Cerebellar cortex (tissue), 1 donor: ENCODE measurements at regions not wholly inside any gene's neighbourhood (a gene's known extent, or its start where the extent isn't known, plus 50 kb on each side); places are given as distances from the start of the nearest gene placed in this dataset.
A peak's percentile ranks its signal among the peaks of the same experiment; 100 is the strongest.

Source experiments
- DNase-seq: peaks from one replicate; pipeline ENCODE4 v3.0.0-alpha.2; 2015; ENCODE audit warnings: low spot score

DNA sequence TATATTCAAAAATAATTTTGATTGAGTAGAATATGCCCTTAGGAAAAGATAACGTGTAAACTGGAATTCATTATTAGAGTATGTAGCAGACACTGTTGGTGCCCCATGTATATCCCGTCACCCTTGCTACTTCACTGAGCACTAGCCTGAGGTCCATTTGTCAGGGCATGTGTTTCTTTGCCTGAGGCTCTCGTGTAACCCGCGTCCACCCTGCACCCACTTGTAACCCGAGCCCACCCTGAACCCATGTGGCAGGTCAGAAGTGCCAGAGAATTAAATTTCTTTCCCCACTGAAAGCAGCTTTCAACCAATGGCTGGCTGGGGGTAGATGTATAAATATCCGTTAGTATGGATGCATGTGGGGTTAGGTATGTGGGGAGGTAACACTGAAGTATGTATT, 474.2 kb upstream of the ZNF385D start:
- DNase-seq = no peak

DNA sequence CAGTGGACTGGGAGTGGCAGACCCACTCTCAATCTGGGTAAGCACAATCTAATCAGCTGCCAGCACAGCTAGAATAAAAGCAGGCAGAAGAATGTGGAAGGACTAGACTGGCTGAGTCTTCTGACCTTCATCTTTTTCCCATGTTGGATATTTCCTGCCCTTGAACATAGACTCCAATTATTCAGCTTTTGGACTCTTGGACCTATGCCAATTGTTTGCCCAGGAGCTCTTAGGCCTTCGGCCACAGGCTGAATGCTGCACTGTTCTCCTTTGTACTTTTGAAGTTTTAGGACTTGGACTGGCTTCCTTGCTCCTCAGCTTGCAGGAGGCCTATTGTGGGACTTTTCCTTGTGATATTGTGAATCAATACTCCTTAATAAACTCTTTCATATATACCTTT, 477.7 kb upstream of the ZNF385D start:
- DNase-seq = no peak

DNA sequence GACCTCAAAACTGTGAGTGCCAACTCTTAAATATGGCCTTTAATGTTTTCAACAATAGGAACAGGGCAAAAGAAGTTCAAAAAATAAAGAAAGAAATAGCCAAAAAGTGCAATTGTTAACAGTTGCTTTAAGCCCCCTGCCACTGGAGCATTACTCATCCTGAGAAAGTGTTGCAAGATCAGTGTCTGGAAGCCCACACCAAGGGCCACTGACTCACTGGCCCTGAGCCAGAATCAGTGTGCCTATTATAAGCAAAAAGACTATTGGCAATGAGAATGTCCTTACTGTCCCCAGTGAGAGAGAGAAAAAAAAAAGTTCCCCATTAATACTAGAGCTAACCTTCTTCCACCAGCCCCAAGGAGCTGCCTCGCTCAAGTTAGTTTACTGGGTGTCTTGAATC, 480.1 kb upstream of the ZNF385D start:
- no peak for DNase-seq

DNA sequence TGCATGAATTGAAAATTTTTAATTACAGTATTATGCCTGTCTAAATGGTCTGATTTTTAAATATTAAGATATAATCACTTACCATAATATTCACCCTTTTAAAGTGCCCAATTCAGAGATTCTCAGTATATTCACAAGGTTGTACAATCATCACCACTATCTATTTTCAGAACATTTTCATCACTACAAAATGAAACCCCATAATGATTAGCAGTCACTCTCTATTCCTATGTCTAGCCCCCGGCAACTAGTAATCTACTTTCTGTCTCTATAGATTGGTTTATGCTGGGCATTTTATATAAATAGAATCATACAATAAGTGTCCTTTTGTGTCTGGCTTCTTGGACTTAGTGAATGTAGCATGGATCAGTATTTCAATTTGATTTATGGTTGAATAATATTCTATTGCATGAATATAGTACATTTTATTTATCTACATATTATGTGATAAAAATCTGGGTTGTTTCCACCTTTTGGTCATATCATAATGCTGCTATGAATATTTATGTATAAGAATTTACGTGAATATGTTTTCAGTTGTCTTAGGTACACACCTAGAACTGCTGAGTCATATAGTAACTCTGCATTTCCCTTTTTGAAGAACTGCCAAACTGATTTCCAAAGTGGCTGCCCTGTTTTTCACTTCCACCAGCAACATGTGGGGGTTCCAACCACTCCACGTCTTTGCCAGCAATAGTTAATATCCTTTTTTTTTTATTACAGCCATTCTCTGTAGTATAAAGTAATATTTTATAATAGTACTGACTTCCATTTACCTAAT, 485.7 kb upstream of the ZNF385D start:
- no peak for DNase-seq

DNA sequence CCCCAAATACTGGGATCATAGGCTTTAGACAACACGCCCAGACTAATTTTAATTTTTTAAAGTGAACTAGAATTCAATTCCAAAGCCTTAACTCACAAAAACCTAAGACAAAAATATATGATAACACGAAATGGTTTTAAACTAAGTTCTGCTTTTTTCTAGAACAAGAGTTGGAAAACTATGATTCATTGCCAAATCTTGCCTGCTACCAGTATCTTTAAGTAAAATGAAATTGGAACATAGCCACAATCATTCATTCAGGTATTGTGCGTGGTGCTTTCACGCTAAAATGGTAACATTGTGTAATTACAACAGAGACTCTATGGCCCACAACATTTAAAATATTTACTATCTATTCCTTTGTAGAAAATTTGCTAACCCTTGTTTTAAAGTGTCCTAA, 488.0 kb upstream of the ZNF385D start:
- DNase-seq = no peak

DNA sequence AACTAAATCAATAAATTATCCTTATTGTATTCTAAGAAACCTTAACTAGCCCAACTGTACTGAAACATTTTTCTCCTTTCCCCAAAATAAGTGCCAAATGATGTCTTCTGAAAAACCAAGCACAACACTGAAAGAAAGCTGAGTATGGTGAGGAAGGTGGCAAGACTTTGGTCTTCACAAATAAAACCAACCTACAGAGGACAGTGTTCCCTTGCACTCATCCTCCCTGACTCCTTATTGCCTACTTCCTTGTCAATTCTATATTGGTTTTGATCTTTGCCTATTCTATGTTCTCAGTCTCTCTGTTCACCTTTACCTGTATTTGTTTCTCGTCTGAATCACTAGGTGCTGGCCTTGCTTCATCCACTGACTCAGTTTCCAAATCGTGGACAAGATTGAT, 490.1 kb upstream of the ZNF385D start:
- no peak for DNase-seq

DNA sequence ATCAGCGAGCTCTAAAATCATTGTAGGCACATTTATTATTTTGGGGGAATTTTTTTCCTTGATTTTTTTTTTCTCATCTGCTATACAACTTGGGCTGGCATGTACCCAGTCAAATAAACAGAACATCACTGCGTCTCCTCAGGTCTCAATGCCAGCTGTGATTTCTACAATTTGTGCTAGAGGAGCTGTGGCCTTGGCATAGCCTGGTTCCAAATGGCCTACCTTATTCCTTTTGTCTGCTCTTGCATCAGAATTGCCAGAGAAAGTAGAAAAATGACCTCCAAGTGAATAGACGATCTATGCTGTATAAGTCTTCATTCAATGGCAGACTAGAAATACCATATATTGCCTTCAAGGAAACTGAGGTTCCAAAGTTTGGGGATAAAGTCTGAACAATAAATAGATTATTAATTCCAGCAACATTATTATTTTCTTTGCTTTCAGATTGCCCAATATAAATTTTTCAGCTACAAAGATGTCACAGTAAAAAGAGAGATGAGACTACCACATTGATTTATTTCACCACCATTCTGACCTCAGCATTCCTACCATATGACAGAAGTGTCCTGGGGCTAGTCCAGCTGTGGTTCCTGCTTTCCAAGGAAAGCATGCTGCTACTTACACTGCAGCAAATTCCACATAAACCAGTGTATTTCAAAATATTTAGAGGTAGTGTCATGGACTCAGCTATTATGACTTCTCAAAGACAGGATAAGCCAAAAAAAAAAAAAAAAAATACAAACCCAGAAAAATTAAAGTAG, 493.9 kb upstream of the ZNF385D start:
- no peak for DNase-seq

DNA sequence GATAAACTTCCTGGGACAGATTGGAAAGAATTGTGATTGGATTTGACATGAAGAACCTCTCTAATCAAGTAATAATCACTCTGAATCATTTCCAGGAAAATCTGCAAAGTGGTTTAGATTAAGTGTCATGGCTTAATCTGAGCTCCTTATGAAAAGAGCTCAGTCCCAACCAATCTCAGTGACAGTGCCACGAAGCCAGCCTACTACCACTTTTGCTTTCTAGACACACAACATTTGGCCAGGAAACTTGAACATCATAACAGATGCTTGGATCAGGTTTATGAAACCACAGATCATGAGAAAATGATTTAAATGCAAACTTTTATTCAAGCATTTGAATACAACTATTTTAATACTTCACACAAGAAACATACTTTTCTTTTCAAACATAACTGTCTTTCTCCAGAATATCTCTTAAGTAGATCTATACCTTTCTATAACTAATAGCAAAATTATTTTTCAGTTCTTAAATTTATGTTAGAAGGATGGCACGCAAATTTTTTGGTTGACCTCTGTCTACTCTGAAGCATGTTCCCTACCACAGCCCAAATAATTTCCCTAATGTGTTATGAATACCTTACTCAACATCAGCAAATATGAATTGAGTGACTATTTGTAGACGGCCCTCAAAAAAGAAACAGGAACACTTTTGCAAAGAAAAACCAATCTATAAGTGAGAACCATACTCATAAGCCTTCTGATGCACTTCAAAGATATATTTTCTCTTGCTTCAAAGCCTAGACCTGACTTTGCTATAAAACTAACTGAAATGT, 495.0 kb upstream of the ZNF385D start:
- no peak for DNase-seq

DNA sequence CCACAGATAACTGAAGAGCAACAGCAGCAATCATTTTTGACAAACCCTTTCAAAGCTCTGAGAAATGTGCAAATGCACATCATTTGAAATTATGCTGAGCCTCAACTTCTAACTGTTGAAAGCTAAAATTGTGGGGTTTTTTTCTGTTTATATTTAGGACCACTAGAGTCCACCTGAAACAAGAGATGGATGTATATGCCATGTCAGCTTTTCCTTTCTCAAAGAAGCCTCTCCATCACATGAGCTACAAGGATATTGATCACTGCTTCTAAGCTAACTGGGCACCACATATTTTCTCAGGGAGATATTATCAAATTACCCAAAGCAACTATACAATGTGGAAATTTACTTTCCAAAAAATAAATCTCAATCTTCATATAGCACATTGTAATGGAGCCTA, 498.6 kb upstream of the ZNF385D start:
- DNase-seq = no peak

DNA sequence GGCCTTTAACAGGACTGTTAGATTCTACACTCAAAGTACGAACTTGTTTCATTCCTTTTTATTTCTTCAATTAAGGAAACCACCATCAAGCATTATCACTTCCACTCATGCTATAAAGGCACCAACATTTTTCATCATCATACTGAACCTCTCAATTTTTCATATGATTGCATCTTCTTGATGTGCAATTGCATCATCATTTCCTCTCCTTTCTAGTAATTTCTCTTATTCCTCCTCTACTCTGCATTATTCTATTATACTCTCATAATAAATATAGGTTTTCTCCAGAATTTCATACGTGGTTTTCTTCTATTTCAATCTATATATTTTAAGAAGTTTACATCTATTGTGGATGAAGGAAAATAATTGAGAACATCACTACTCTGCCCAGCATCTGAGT, 506.2 kb upstream of the ZNF385D start:
- no peak for DNase-seq

DNA sequence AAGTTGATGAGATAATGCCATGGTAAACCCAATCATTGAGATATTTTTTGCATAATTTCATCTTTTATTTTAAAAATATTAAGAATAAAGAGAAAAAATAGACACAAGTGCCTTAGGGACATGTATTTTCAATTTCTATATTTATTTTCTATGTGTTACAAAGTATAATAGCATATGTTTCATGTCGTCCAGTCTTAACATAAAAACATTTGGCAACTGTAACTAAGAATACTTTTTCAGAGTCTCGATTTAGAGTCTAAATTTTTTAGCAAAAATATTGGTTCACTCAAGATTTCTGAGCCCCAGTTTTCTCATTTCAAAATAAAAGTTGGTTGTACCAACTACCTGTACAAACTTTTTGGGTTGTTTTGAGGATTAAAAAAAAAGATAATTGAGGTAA, 511.4 kb upstream of the ZNF385D start:
- DNase-seq = no peak

DNA sequence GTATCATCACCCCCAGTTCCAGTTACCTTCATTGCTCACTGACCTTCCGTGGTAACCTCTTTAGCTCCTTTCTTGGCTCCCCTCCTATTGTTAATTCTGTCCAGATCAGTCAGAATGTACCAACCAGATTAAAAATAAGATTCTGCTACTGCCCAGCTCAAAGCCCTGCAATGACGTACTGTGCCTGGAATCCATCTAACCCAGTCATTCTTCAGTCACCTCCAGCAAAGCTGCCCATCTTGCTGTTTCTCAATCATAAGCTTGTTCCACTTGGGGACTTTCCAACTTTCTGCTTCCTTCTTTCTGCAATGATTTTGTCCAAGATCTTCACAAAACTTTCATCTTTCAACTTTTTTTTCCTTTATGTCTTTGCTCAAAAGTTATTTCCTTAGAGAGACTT, 512.0 kb upstream of the ZNF385D start:
- no peak for DNase-seq

DNA sequence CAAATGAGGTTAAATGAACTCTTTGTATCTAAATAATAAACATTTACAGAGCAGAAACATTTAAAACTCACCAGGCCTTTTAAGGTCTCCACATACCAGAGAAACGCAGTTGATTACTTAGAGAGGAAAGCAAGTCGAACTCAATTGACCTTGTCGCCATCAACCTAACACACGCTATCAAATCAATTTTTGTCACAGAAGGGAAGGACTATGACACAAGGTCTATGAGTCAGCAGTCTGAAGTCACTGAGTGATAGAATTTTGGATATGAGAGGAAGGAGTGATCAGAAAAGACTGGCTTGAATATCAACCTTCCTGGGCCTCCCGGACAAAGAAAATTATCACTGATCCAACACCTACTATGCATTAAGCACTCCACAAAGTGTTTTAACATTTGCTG, 514.4 kb upstream of the ZNF385D start:
- DNase-seq = no peak

DNA sequence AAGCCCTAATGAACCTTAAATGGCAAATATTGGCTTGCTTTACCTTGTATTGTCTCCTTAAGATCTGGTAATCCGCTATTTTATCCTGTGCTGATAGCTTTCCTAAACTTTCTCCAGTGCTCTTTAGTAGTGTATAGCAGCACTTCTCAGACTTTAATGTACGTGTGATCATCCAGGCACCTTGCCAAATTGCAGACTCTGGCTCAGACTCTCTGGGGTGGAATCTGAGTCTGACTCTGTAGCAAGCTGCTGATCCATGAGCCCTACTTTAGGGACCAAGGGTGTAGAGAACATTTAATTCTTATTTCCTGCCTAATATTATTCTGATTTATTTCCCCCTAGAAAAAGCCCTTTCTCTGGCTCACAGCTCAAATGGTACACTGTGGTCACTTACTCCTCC, 518.8 kb upstream of the ZNF385D start:
- DNase-seq = peak; percentile 53

DNA sequence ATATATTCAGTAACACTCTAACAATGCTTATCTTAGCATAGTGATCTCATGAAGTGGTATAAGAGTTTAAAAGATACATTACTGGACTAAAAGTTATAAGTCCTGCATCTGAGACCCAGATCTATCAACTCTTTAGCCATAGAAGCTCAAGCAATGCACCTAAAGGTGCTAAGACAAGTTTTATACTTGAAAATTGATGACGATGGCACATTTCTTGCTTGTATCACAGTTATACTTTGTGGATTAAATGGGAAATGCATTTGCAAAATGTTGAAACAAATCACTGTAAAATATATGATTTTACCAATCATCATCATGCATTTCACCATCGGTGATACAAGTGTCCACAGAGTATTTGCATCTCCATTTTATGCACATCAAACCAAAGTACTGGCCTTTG, 525.3 kb upstream of the ZNF385D start:
- no peak for DNase-seq

DNA sequence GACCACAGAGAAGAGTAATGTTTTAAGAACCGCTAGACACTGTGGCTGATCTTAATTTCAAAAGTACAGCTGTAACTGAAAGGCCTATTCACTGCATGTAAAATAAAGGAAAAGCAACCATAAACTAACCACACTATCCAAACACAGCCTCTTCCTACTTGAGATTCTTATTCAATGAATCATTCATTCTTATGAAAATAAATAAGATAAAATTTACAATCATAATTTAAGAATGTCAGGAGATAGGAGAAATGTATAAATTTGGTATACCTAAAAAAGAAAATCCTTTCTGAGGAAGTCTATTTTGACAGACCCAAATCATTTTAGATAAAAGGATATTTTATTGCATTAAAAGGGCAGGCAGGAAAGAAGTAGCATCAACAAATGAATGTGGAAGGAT, 533.5 kb upstream of the ZNF385D start:
- no peak for DNase-seq

DNA sequence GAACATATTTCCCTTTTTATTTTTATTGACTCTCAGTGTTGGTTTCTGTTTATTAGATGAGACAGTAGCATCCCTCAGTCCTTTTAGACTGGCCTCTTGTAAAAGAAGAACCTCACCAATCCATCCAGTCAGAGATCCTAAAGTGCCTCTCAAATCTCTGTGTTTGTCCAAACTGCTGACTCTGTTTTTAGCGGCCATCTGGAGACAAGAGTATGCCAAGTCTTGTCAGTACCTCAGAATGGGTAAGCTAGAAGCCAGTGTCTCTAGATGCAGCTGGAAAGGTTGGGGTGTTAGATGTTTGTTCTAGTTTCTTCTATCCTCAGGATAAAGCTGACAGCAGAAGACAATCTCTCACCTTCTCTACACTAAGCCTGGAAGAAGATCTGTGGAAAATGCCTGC, 537.7 kb upstream of the ZNF385D start:
- peak; percentile 90 for DNase-seq

DNA sequence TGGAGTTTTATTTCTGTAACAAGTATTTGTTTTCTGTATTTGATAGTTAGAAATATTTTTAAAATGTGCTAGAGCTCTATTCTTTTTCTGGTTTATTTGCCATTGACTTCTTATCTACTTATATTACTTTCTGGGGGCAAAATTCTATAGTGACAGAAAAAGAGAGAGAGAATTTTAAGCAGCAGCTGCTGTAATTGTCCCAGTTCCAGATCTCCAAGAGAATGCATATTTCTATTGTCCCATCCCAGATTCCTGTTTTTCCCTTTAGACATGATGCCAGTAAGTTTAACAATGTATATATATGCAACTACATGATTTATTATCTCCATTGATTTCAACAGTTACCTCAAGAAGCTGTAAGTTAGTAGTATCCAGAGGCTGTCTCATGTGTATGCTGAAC, 541.7 kb upstream of the ZNF385D start:
- no peak for DNase-seq

DNA sequence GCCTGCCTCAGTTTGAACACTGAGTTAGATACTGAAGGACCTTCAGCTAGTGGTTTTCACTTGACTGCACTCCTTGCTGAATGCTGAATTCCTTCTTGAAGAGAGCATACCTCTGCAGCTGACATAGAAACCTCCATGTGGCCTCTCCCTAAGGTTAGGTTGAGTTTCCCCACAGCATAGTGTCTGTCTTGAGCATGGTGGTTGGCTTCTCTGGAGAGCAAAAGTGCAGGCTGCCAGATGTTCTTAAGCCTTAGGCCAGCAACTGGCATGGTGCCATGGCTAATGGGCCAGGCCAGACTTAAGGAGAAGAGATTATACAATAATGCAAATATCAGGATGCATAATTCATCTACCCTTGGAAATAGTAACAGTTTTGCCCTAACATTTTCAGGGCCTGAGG, 545.6 kb upstream of the ZNF385D start:
- no peak for DNase-seq

DNA sequence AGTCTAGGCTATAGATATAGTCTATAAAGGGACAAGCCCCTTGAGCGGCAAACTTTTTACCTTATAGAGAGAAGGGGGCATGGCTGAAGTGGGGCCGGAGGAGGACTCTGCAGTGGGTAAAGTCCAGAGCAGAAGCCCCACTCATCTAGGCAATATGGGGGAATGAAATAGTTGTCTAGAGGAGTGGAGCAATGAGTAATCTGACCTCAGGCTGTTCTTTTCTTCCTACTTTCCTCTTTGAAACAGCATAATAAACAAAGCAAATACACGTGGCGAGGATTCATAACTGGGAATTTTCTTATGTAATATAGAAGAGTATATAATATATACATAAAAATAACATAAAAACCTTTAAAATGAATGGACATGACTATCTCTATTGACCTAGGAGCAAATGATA, 546.4 kb upstream of the ZNF385D start:
- DNase-seq = no peak

DNA sequence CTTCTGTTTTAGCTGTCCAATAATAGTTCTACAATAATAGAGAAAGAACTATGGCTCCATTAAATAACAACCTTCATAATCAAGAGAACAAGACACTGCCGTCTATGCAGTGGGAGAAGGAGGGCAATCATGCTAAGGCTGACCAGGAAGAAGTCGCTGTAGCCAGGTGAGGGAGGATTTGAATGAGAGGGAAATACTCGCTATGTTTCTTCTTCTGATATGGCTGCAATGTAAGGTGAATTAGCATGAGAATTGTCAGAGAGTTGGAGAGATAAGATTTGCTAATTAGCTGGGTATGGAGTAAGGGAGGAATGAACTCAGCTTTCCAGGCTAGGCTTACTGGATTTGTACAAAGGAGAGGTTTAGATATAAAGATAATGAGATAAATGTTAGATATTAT, 555.4 kb upstream of the ZNF385D start:
- no peak for DNase-seq

DNA sequence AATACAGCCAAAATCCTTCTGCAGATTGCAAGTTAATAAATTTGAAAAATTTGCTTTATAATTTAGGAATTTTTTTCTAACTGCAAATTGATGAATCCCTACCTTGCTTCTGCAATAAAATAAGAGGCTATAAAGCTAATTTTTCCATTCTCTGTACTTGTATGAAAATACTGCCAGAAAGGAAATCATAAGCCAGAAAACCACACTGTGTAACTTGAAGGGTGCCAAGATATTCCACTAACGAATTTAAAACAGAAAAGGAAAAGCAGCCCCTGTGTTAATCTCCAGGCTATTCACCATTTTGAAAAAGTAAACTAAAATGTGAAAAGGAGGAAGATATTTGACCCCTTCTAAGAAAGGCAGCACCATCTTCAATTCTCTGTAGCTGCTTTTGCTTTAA, 557.9 kb upstream of the ZNF385D start:
- DNase-seq = peak; percentile 75

DNA sequence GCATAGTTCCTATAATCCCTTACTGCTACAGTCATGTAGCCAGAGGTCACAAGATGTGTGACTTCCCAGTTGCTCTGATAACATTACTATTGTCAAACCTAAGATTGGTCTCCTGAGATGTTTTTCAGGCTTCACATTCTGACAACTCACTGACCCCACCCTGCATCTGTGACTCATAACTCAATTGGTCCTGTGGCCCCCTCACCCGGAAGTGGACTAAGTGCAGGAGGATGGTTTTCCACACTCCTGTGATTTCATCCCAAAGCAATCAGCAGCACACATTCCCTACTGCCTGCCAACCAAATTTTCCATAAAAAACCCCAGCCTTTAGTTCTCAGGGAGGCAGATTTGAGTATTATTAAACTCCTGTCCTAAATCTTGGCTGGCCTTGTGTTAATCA, 564.9 kb upstream of the ZNF385D start:
- no peak for DNase-seq
